NCI-H1436 (cell line): ENCODE measurements at regions not wholly inside any gene's neighbourhood (a gene's known extent, or its start where the extent isn't known, plus 50 kb on each side); places are given as distances from the start of the nearest gene placed in this dataset.

ENCODE experiments used
- DNase-seq: peaks from one replicate; lab custom pipeline; 2025; lab: John Stamatoyannopoulos, UW

- DNase-seq: no peak
These were observed 143.2 kb downstream of the DDX1 start for GRCh38 chr2:15734674-15735483.

DNA sequence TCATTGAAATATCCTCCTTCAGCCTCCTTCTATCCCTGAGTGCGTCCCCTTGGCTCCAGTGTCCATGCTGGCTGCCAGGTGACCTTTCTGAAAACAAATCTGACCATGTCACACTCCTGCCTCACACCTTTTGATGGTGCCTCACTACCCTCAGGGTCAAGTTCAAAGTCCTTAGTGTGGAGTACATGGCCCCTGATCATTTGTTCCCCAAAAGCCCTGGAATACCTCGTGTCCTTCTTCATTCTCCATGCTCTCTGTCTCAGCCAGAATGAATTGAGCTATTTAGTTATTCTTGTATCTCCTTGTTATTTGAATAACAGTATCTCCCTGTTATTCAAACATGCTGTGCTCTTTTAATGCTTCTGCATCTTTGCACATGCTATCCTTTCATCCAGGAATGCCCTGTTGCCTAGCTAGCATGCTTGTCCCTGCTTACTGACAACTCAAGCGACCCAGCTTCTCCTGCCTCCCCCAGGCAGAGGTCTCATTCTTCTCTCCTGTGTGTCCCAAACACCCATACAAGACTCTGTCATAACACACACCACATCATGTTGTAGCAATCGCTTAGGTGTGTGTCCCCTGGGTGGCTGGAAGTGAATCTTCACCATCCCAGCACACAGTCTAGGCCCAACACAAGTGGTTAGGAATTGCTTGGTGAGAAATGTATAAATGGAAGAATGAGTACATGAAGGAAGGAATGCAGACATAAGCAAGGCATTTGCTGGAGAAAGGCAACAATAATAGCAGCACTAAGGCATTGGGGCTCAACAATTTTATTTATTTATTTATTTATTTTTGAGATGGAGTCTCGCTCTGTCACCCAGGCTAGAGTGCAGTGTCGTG is 144.0 kb downstream of the DDX1 start:
- no peak for DNase-seq

- no peak for DNase-seq
These were observed 144.9 kb downstream of the DDX1 start for GRCh38 chr2:15736396-15737180.

DNA sequence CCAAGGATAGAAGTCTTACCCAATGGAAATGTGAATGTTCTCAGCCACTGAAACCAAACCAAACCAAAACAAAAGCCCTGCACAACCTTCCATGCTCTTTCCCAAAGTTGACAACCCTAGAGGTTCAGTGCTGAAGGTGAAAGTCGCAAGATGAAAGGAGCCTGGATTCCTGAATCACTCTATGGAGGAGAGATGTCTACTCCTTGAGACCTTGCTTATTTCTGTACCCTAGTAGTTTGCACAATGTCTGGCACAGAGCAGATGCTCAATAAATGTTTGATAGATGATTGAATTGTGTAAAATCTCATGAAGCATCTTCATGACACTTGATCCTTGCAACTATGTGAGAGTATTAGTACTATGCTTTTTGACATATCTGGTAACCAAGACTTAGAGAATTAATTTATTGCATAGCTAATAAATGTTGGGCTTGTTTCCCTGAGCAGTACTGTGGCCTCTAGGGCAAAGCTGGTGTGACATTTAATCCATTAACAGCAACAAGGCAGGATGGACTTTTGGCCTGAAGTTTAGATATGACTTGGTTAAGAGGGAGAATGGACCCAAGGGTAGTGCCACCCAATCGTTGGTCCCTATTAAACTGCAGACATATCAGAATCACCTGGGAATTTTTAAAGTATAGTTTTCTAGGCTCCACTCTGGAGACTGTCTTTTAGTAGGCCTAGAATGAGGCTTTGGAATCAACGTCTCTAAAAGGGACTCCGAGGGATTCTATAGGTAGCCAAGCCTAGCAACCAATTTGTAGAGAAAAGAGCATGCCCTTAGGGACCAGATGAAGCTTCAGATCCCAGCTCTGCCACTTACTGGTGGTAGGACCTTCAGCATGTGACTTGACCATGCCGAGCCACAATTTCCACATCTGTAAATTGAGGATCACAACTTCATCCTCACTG is 145.9 kb downstream of the DDX1 start:
- no peak for DNase-seq

DNA sequence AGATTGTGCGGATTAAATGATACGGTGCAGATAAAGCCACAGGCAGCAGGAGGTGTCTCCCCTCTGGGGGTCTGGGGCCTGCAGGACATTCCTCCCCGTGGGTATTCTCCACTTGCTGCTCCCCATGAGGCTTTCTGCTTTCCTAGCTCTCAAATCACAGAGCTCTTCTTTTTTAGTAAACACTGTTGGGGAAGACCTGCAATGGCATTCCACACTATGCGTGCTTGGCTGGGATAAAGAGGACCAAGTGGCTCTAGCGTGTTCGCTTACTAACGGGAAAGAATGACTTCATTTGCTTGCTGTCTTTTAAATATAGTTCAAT is 146.5 kb downstream of the DDX1 start:
- DNase-seq: no peak

- DNase-seq: no peak
These were observed 147.3 kb downstream of the DDX1 start for GRCh38 chr2:15738943-15739342.

DNA sequence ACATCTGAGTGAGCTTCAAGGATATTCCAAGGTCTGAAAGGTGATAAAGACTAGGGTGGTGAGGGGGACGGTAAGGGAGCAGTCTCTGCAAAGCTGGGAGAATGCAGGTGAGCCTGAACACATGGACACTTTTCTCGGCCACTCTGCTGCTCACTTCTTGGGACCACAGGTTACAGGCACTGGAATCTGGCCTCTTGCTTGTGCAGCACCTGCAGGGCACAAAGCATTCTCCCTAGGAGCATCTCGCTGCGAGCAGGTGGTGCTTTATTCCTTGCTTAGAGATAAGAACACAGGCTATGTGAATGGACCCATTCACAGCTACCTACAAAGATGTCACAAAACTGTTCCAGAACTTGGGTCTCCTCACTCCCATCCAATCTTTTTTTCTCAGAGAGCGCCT is 153.2 kb downstream of the DDX1 start:
- no peak for DNase-seq

- no peak for DNase-seq
These were observed 153.7 kb downstream of the DDX1 start for GRCh38 chr2:15745350-15745749.

DNA sequence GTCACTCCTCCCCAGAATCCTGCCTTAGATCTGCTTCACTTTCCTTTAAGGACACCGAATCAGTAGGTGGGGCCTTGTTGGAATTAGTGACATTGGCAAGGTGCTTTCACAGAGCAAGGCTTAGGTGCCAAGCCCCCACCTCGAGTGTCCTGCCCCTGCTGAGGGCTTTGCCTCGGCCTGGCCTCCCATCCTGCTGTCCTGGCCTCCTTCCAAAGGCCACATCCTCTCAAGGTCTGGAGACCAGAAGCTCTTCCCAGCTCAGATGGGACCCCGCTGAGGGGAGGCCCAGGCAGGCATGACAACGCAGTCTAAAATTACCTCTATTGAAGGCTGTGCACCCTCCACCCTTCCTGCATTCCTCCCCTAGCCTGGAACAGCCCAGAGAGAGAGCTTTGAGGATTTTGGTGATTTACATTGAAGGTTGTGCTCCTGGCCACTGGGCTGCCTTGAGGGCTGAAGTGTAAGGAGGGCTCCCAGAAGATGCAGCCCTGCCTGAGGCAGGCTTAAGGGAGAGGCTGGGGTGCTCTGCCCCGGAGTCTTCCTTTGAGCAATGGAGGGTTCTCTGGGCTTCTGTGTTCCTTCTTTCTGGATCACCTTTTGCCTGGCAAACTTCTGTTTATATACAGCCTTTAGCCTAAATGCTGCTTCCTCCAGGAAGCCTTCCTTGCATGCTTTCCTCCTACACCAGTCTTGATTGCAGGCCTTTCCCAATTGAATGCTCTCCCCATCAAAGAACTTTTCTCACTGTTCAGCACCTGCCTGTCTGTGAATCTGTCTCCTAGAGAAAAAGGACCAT is 154.4 kb downstream of the DDX1 start:
- no peak for DNase-seq

GRCh38 chr2:15746703-15747550 is 155.3 kb downstream of the DDX1 start:
- DNase-seq: no peak

- no peak for DNase-seq
These were observed 156.2 kb downstream of the DDX1 start for GRCh38 chr2:15747603-15748471.

GRCh38 chr2:15748736-15749323 is 157.2 kb downstream of the DDX1 start:
- no peak for DNase-seq

DNA sequence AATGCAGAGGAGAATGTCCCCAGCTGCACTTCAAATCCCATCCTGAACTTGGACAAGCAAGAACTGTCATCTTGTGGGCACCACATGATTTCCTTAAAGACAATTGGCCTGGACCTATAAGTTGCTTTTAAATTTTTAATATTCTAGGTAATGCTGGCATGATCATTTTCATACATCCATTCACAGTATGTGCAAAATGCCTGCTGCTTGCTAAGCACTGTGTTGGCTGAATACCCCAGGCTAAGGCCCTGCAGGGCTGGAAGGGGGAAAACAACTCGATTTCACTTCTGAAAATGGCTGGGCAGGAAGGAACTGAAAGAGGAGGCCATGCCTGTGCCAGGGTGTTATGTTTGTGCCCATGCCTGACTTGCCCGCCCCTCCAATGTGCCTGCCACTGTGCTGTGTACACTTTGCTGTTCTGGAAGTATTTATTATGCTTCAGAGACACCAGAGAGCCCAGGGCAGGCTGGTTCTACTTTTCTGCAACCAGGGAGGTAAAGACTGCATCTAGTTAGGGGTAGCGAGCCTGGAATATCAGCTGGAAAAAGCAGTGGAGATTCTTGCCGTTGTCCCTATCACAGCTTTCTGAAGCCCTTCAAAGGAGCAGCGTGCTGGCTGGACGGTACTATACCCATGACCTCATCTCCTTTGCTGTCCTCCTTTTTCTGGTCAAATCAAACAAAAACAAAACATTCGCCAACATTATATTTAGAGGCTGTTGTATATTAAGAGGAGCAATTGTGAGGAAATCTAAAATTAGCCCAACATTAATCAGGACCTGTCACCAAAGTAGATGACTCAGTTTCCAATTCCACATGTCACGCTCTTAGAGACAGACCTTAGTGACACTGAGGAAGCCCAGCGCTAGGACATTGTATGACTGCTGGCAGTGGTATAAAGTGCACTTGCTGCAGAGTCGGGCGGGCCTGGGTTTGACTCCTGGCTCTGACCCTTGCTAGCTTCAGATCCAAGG is 158.1 kb downstream of the DDX1 start:
- DNase-seq: no peak

GRCh38 chr2:15750433-15750814 is 158.8 kb downstream of the DDX1 start:
- no peak for DNase-seq

DNA sequence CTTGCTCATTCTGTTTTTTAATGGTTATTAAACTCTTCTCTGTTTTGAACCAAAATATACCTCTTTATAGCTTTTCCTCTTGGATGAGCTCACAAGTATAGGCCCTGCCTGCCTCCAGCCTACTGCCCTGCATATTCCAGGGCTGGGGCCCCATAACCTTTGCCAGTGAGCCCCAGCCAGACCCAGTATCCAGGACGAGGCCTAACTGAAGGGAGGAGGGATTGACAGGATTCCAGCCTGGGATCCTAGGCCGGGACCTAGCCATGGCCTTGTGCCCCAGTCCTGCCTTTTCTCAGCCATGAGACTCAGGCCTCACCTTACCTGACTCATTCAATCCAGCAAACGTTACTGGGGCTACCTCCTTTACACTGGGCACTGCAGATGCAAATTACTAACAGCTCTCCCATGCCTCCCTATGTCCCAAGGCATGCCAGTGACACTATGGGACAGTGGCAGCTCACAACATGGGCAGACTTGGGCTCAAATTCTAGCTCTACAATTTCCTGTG is 159.2 kb downstream of the DDX1 start:
- no peak for DNase-seq

GRCh38 chr2:15751477-15751876 is 159.8 kb downstream of the DDX1 start:
- DNase-seq: no peak
